ENCODE measurements at regions not wholly inside any gene's neighbourhood (a gene's known extent, or its start where the extent isn't known, plus 50 kb on each side); places are given as distances from the start of the nearest gene placed in this dataset.

DNA sequence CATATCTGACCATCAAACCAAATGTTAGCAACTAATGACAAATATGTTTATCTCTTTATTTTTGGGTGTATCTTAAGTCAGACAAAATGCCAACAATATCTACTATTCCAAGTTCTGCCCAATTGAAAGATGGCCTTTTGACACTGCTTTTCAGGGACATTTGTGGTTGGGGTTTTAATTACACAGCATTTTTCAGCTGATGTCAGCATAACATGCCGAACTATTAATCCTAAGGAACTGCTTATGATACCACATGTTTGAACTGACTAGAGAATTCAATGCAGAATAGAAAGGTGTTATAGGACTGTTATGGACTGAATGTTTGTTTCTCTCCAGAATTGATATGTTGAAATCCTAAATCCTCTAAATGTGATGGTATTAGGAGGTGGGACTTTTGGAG lies 445.1 kb downstream of the TMA16 start:
- TF ChIP-seq ZFX (IDR thresholded peaks at IDR 0.05; ENCODE audit: borderline replicate concordance) (no peak), CTCF (IDR thresholded peaks at IDR 0.05) (no peak)
- H3K27ac ChIP-seq, result no peak overlapping the region

DNA sequence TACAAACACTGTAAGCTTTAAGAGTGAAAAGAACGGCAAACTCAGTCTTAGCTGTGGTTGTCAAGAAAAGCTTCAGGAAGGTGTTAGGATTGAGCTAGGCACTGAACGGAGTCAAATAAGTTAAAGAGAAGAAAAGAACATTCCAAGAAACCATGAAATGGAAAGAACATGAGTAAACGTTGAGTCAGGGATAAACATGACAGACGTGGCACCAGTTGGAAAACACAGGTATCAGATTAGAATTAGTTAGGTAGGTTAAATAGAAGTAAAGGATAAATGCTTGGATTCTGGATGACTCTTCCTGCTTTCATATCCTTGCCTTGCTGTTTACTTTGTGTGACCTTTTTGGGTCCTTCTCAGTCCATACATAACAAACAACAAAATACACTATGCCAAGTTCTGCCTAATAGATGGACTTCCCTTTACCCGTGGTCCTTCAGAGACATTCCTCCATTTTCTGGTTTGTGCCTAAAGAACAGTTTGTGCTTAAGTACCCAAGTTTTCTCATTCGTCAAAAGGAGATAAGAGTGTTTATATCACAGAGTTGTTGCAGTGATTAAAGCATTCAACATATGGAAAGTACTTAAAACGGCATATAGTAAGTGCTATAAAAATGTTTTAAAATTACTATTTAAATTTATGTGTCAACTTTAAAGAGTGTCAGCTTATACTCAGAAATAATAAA lies 446.9 kb downstream of the TMA16 start:
- no peak for TF ChIP-seq ZFX (IDR thresholded peaks at IDR 0.05; ENCODE audit: borderline replicate concordance)
- no peak for TF ChIP-seq CTCF (IDR thresholded peaks at IDR 0.05)
- peak overlapping the region; percentile 19; the same call in 1 of the 2 replicates for H3K27ac ChIP-seq

DNA sequence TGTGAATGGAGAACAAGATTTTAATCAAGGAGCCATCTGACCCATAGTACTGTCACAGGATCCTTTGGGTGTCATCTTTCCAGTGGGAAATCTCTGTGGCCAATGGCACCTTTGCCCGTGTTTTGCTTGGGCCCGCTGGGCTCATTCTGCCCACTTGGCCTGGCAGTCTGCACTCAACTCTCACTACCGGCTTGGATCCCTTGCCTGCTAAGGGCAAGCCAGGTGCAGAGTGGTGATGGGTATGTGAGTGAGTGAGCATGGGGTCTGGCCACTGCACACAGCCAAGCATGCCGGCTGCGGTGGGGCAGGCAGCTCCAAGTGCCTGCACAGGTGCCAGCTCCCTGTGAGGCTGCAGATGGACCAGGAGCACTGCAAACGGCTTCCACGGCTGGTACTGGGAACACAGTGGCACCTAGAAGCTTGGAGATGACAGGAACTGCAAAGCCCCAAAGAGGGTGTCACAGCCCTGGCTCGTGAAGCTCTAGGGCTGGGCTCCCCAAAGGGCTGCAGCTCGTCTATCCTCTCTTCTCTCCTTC lies 454.5 kb downstream of the TMA16 start:
- TF ChIP-seq ZFX (IDR thresholded peaks at IDR 0.05; ENCODE audit: borderline replicate concordance), result no peak
- no peak for TF ChIP-seq CTCF (IDR thresholded peaks at IDR 0.05)

DNA sequence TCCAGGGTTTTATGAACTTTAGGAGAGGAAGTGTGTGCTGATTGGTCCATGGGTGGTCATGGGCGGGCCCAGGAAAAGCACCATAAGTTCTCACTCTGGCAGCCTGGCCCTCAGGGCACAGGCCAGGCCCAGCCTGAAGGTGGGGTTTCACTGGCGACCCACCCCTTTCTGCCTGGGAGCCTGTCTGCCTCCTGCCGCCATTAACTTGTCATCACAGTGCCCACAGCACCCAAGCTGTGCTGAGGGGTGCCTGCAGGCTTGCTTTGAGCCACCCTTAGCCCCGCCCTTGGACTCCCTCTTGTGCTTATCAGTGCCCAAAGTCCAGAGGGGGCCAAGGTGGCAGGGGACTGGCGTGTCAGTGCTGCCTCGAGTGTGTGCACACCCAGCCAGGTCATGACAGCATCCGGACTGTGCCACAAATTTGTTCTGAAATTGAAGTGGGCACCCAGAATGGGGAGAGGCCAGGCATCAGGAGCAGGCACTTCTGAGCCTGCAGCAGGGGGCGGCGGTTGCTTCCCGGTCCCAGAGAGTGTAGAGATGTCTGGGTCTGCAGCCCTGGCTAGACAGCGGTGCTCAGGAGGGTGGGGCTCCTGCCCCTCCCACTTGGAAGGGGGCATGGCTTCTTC lies 455.6 kb downstream of the TMA16 start:
- no peak overlapping the region for H3K27ac ChIP-seq
- TF ChIP-seq CTCF (IDR thresholded peaks at IDR 0.05) (no peak), ZFX (IDR thresholded peaks at IDR 0.05; ENCODE audit: borderline replicate concordance) (no peak)

More for the DNA sequence above, 454.5 kb downstream of the TMA16 start:
- no peak overlapping the region for H3K27ac ChIP-seq

DNA sequence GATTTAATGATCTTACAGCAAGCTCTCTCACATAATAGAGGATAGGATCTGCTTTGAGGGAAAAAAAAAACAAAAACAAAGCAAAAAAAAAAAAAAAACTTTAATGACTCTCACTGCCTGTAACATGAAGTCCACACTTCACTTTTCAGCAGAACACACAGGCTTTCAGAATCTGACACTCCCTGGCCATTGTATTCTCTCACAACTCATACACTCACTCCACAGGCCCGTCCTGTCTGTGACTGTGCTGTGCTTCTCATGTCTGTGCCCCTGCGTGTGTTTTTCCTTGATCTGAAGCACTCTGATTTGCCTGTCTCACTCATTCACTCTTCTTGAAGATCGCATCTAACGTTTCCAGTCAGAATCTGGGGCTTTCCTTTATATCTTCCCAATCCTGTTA lies 460.8 kb downstream of the TMA16 start:
- H3K27ac ChIP-seq, result no peak overlapping the region
- no peak for TF ChIP-seq ZFX (IDR thresholded peaks at IDR 0.05; ENCODE audit: borderline replicate concordance)
- no peak for TF ChIP-seq CTCF (IDR thresholded peaks at IDR 0.05)

DNA sequence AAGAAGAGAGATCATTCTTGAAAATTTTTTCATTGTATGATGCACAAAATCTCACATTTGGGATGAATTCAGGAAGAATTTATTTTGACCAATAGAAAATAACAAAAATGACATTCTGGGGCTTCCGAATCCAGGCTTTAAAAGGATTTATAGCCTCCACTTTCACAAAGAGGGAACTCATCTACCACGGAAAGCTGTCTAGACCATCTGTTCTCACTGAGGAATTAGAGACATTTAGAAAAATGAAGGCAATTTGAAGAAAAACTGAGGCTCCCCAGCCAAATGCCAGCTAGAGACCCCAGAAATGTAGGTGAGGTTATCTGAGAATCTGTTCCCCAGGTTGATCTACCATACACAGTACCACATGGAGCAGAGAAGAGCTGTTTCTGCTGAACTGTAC lies 464.3 kb downstream of the TMA16 start:
- no peak for TF ChIP-seq ZFX (IDR thresholded peaks at IDR 0.05; ENCODE audit: borderline replicate concordance)
- TF ChIP-seq CTCF (IDR thresholded peaks at IDR 0.05), result no peak
- H3K27ac ChIP-seq, result no peak overlapping the region

DNA sequence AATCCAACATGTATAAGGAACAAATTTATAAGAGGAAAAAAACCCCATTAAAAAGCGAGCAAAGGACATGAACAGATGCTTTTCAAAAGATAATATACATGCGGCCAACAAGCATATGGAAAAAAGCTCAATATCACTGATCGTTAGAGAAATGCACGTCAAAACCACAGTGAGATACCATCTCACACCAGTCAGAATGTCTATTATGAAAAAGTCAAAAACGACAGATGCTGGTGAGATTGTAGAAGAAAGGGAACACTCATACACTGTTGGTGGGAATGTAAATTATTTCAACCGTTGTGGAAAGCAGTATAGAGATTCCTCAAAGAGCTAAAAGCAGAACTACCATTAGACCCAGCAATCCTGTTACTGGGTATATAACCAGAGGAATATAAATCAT lies 465.4 kb downstream of the TMA16 start:
- no peak for TF ChIP-seq ZFX (IDR thresholded peaks at IDR 0.05; ENCODE audit: borderline replicate concordance)
- H3K27ac ChIP-seq, result no peak overlapping the region

Measured in 22Rv1 (cell line).